ENCODE measurements at regions not wholly inside any gene's neighbourhood (a gene's known extent, or its start where the extent isn't known, plus 50 kb on each side); places are given as distances from the start of the nearest gene placed in this dataset.

GRCh38 chr4:24470666-24471485, 113.5 kb downstream of the DHX15 start:
- TF ChIP-seq, protein P1, sequence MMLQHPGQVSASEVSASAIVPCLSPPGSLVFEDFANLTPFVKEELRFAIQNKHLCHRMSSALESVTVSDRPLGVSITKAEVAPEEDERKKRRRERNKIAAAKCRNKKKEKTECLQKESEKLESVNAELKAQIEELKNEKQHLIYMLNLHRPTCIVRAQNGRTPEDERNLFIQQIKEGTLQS (IDR thresholded peaks at IDR 0.05): no peak
- TF ChIP-seq HNF4A (conservative IDR thresholded peaks at IDR 0.05) (no peak), GABPA (IDR thresholded peaks at IDR 0.05 in 1 of 2, conservative IDR thresholded peaks at IDR 0.05 in 1 of 2) (no peak), SP1 (IDR thresholded peaks at IDR 0.05) (no peak), FOXA2 (IDR thresholded peaks at IDR 0.05) (no peak), YY1 (IDR thresholded peaks at IDR 0.05) (no peak), FOXA1 (IDR thresholded peaks at IDR 0.05) (no peak), EGR1 (IDR thresholded peaks at IDR 0.05; ENCODE audit: low read depth in 2 of 2) (no peak), JUND (IDR thresholded peaks at IDR 0.05) (no peak), HNF4G (IDR thresholded peaks at IDR 0.05) (no peak), RAD21 (IDR thresholded peaks at IDR 0.05) (no peak), NR2F2 (IDR thresholded peaks at IDR 0.05) (no peak), RXRA (IDR thresholded peaks at IDR 0.05) (no peak), MAX (IDR thresholded peaks at IDR 0.05) (no peak), TAF1 (conservative IDR thresholded peaks at IDR 0.05) (no peak)
- TF ChIP-seq, protein P2, sequence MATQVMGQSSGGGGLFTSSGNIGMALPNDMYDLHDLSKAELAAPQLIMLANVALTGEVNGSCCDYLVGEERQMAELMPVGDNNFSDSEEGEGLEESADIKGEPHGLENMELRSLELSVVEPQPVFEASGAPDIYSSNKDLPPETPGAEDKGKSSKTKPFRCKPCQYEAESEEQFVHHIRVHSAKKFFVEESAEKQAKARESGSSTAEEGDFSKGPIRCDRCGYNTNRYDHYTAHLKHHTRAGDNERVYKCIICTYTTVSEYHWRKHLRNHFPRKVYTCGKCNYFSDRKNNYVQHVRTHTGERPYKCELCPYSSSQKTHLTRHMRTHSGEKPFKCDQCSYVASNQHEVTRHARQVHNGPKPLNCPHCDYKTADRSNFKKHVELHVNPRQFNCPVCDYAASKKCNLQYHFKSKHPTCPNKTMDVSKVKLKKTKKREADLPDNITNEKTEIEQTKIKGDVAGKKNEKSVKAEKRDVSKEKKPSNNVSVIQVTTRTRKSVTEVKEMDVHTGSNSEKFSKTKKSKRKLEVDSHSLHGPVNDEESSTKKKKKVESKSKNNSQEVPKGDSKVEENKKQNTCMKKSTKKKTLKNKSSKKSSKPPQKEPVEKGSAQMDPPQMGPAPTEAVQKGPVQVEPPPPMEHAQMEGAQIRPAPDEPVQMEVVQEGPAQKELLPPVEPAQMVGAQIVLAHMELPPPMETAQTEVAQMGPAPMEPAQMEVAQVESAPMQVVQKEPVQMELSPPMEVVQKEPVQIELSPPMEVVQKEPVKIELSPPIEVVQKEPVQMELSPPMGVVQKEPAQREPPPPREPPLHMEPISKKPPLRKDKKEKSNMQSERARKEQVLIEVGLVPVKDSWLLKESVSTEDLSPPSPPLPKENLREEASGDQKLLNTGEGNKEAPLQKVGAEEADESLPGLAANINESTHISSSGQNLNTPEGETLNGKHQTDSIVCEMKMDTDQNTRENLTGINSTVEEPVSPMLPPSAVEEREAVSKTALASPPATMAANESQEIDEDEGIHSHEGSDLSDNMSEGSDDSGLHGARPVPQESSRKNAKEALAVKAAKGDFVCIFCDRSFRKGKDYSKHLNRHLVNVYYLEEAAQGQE (IDR thresholded peaks at IDR 0.05): no peak
- TF ChIP-seq, protein P3, sequence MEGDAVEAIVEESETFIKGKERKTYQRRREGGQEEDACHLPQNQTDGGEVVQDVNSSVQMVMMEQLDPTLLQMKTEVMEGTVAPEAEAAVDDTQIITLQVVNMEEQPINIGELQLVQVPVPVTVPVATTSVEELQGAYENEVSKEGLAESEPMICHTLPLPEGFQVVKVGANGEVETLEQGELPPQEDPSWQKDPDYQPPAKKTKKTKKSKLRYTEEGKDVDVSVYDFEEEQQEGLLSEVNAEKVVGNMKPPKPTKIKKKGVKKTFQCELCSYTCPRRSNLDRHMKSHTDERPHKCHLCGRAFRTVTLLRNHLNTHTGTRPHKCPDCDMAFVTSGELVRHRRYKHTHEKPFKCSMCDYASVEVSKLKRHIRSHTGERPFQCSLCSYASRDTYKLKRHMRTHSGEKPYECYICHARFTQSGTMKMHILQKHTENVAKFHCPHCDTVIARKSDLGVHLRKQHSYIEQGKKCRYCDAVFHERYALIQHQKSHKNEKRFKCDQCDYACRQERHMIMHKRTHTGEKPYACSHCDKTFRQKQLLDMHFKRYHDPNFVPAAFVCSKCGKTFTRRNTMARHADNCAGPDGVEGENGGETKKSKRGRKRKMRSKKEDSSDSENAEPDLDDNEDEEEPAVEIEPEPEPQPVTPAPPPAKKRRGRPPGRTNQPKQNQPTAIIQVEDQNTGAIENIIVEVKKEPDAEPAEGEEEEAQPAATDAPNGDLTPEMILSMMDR (IDR thresholded peaks at IDR 0.05; ENCODE audit: low read depth, low read length, missing input control): no peak
- TF ChIP-seq, protein P4, sequence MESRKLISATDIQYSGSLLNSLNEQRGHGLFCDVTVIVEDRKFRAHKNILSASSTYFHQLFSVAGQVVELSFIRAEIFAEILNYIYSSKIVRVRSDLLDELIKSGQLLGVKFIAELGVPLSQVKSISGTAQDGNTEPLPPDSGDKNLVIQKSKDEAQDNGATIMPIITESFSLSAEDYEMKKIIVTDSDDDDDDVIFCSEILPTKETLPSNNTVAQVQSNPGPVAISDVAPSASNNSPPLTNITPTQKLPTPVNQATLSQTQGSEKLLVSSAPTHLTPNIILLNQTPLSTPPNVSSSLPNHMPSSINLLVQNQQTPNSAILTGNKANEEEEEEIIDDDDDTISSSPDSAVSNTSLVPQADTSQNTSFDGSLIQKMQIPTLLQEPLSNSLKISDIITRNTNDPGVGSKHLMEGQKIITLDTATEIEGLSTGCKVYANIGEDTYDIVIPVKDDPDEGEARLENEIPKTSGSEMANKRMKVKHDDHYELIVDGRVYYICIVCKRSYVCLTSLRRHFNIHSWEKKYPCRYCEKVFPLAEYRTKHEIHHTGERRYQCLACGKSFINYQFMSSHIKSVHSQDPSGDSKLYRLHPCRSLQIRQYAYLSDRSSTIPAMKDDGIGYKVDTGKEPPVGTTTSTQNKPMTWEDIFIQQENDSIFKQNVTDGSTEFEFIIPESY (IDR thresholded peaks at IDR 0.05): no peak
- Histone ChIP-seq H3K27me3 (ENCODE audit: control insufficient read depth in 4 of 4, insufficient read depth in 4 of 4, low read length in 3 of 4) (peaks cover 0 to 3% (median 0%) of the 10 kb centered on the region in 4 donors), H3K36me3 (ENCODE audit: control insufficient read depth in 4 of 4, insufficient read depth in 3 of 4, low read depth in 1 of 4, low read length in 3 of 4) (no peaks in the 10 kb centered on the region), H3K27ac (ENCODE audit: low read depth in 1 of 2, low read length in 2 of 2) (peak overlapping the region in 1 of 2 donors; percentile 8), H3K9me3 (ENCODE audit: control insufficient read depth in 4 of 4, low read length in 3 of 4) (no peaks in the 10 kb centered on the region), H3K4me1 (ENCODE audit: control insufficient read depth in 4 of 4, insufficient read depth in 4 of 4, low read length in 3 of 4) (peaks cover 17 to 38% (median 31%) of the 10 kb centered on the region in 4 donors), H3K4me3 (ENCODE audit: low read depth in 1 of 3, low read length in 3 of 3) (peak overlapping the region in 2 of 3 donors; percentile 48 to 55), H3K9ac (ENCODE audit: low read depth in 1 of 2, low read length in 2 of 2) (no peak overlapping the region)
- DNase-seq (ENCODE audit: low spot score): no peak
- under 1% methylated on average over 90 of the region's 90 CpGs for WGBS
